HG03196 (cell line): ENCODE measurements at regions not wholly inside any gene's neighbourhood (a gene's known extent, or its start where the extent isn't known, plus 50 kb on each side); places are given as distances from the start of the nearest gene placed in this dataset.
"Not testable (repeated sequence)": the region's sequence is repeated elsewhere in the genome, so short reads cannot be mapped to it uniquely, and the experiment has no call there.

Source experiments
- ATAC-seq: cut with Tn5 transposase; IDR thresholded peaks from one replicate; pipeline ENCODE4 v1.9.1; 2021; ENCODE audit not compliant: unreplicated experiment

- not testable (repeated sequence) for ATAC-seq
Measured at GRCh38 chr20:40889266-40889665, 139.4 kb upstream of the TOP1 start.

- ATAC-seq, result no peak
Measured at GRCh38 chr20:40890181-40890580, 138.4 kb upstream of the TOP1 start.

GRCh38 chr20:40890635-40891034 lies 138.0 kb upstream of the TOP1 start:
- no peak for ATAC-seq

- no peak for ATAC-seq
Measured at GRCh38 chr20:40891351-40891750, 137.3 kb upstream of the TOP1 start.

- ATAC-seq, result no peak
Measured at GRCh38 chr20:40892642-40893041, 136.0 kb upstream of the TOP1 start.

- no peak for ATAC-seq
Measured at GRCh38 chr20:40893610-40894236, 134.9 kb upstream of the TOP1 start.

- ATAC-seq, result no peak
Measured at GRCh38 chr20:40894237-40894630, 134.4 kb upstream of the TOP1 start.

GRCh38 chr20:40895182-40895581 lies 133.4 kb upstream of the TOP1 start:
- no peak for ATAC-seq

GRCh38 chr20:40896814-40897700 lies 131.6 kb upstream of the TOP1 start:
- ATAC-seq, result no peak

GRCh38 chr20:40899344-40899743 lies 129.3 kb upstream of the TOP1 start:
- no peak for ATAC-seq

GRCh38 chr20:40900666-40901215 lies 127.9 kb upstream of the TOP1 start:
- no peak for ATAC-seq

- no peak for ATAC-seq
Measured at GRCh38 chr20:40902661-40903060, 126.0 kb upstream of the TOP1 start.

- no peak for ATAC-seq
Measured at GRCh38 chr20:40908309-40908708, 120.3 kb upstream of the TOP1 start.

- ATAC-seq, result not testable (repeated sequence)
Measured at GRCh38 chr20:40909489-40909888, 119.1 kb upstream of the TOP1 start.

- not testable (repeated sequence) for ATAC-seq
Measured at GRCh38 chr20:40910436-40910835, 118.2 kb upstream of the TOP1 start.

GRCh38 chr20:40911152-40911551 lies 117.5 kb upstream of the TOP1 start:
- ATAC-seq, result not testable (repeated sequence)

GRCh38 chr20:40913224-40914185 lies 115.1 kb upstream of the TOP1 start:
- ATAC-seq, result no peak

GRCh38 chr20:40915756-40916155 lies 112.9 kb upstream of the TOP1 start:
- ATAC-seq, result no peak

GRCh38 chr20:40916276-40916675 lies 112.3 kb upstream of the TOP1 start:
- ATAC-seq, result no peak

- no peak for ATAC-seq
Measured at GRCh38 chr20:40920291-40920690, 108.3 kb upstream of the TOP1 start.

- no peak for ATAC-seq
Measured at GRCh38 chr20:40922865-40923264, 105.8 kb upstream of the TOP1 start.
